Transverse colon (tissue), 4 donors: ENCODE measurements at regions not wholly inside any gene's neighbourhood (a gene's known extent, or its start where the extent isn't known, plus 50 kb on each side); places are given as distances from the start of the nearest gene placed in this dataset.

ENCODE experiments used
- DNase-seq: peaks from one replicate; pipeline ENCODE4 v3.0.0-alpha.2; 2019
- H3K27ac ChIP-seq, 4 donors: fragments of 200-600 bp; sonication (generic); 2 replicates each; pipeline ENCODE4 v1.5.1; 2016 to 2018; ENCODE audit warnings: inconsistent platforms in 4 of 4
- H3K27me3 ChIP-seq: fragments of 200-600 bp; sonication (generic); 2 replicates; pipeline ENCODE4 v1.5.1; 2017; ENCODE audit warnings: inconsistent platforms
- H3K36me3 ChIP-seq, 4 donors: fragments of 200-600 bp; sonication (generic); 2 replicates each; pipeline ENCODE4 v1.5.1; 2017 to 2019; ENCODE audit warnings: inconsistent platforms in 4 of 4
- H3K4me1 ChIP-seq, 4 donors: fragments of 200-600 bp; sonication (generic); 2 replicates each; pipeline ENCODE4 v1.5.1; 2017 to 2020; ENCODE audit warnings: inconsistent platforms in 4 of 4
- H3K4me3 ChIP-seq, 4 donors: fragments of 200-600 bp; sonication (generic); 1 replicate in 1 of 4; 2 replicates in 3 of 4; pipeline versions ENCODE4 v1.5.1 to v1.6.1; 2017 to 2019; ENCODE audit warnings: inconsistent platforms in 4 of 4
- H3K9me3 ChIP-seq, 2 donors: fragments of 200-600 bp; sonication (generic); 2 replicates each; pipeline ENCODE4 v1.5.1; 2017 to 2019; ENCODE audit warnings: inconsistent platforms in 2 of 2
- EP300 ChIP-seq: sonication (generic); formaldehyde crosslinking; IDR thresholded peaks from one replicate; pipeline ENCODE4 v1.6.1; 2017; ENCODE audit warnings: antibody characterized with exemption, low read depth
- POLR2A ChIP-seq: fragments of 450-650 bp; IDR thresholded peaks from one replicate; pipeline ENCODE4 v1.6.1; 2016; ENCODE audit warnings: antibody characterized with exemption, mild to moderate bottlenecking, moderate library complexity
- POLR2AphosphoS5 ChIP-seq, 3 donors: sonication (generic); formaldehyde crosslinking; IDR thresholded peaks; one replicate each; pipeline ENCODE4 v1.6.1; 2016; ENCODE audit warnings: antibody characterized with exemption in 3 of 3
- WGBS, 2 donors: methylation state at CpG; one replicate each; pipeline ENCODE4 v1.1.5; 2018; ENCODE audit warnings: low coverage in 1 of 2; 5-methylcytosine and 5-hydroxymethylcytosine counted together
- in situ Hi-C, 4 donors: fragments of 200-750 bp; cut with MboI; loops; one replicate each; pipeline versions ENCODE4 v1.15.0 to v1.15.1; 2017; ENCODE audit warnings: low sequenced_read_pairs in 3 of 4, low pct_ligation_motif_present in 1 of 4, low pct_unique_long_range_greater_than_20kb in 1 of 4
- intact Hi-C: fragments of 100-400 bp; cut with DNase I; formaldehyde crosslinking; loops from one replicate; pipeline ENCODE4 v1.15.1; 2023; ENCODE audit warnings: low total_unique reads
- TF ChIP-seq, protein P1 (sequence below), 5 experiments: fragments of 200-600 bp in 3 of 5; fragments of 450-650 bp in 2 of 5; sonication (generic) in 3 of 5; IDR thresholded peaks; 1 replicate in 2 of 5; 2 replicates in 3 of 5; pipeline ENCODE4 v1.5.1; 2016 to 2017; ENCODE audit warnings: antibody characterized with exemption in 5 of 5, inconsistent platforms in 3 of 5, mild to moderate bottlenecking in 2 of 5, moderate library complexity in 1 of 5

- no peaks in the 10 kb centered on the region for H3K9me3 ChIP-seq
- no peak for DNase-seq
- WGBS, 2 donors: 94% methylated on average over 15 of the region's 15 CpGs; no CpG with 5 or more reads in 1 of the 2 donors
- TF ChIP-seq POLR2A (no peak), POLR2AphosphoS5 (IDR thresholded peaks at IDR 0.05) (no peak), EP300 (no peak)
- TF ChIP-seq, protein P1, sequence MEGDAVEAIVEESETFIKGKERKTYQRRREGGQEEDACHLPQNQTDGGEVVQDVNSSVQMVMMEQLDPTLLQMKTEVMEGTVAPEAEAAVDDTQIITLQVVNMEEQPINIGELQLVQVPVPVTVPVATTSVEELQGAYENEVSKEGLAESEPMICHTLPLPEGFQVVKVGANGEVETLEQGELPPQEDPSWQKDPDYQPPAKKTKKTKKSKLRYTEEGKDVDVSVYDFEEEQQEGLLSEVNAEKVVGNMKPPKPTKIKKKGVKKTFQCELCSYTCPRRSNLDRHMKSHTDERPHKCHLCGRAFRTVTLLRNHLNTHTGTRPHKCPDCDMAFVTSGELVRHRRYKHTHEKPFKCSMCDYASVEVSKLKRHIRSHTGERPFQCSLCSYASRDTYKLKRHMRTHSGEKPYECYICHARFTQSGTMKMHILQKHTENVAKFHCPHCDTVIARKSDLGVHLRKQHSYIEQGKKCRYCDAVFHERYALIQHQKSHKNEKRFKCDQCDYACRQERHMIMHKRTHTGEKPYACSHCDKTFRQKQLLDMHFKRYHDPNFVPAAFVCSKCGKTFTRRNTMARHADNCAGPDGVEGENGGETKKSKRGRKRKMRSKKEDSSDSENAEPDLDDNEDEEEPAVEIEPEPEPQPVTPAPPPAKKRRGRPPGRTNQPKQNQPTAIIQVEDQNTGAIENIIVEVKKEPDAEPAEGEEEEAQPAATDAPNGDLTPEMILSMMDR (IDR thresholded peaks at IDR 0.05): no peak
- H3K4me1 ChIP-seq: no peaks in the 10 kb centered on the region
- H3K36me3 ChIP-seq: no peaks in the 10 kb centered on the region
- intact Hi-C loops (no loop called here), in situ Hi-C loops (no loop called here)
- no peaks in the 10 kb centered on the region for H3K27me3 ChIP-seq
- no peak overlapping the region for H3K27ac ChIP-seq
- H3K4me3 ChIP-seq: no peak overlapping the region
Measured at GRCh38 chr3:164814106-164814505, 264.2 kb downstream of the SI start.

DNA sequence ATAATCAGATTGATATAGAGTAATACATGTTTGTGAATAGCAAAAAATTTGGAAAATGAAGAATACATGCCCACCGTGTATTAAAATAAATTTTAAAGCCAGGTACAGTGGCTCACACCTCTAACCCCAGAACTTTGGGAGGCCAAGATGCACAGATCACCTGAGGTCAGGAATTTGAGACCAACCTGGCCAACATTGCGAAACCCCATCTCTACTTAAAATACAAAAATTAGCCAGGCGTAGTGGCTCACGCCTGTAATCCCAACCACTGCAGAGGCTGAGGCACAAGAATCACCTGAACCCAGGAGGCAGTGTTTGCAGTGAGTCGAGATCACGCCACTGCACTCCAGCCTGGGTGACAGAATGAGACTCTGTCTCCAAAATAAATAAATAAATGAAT lies 266.3 kb downstream of the SI start:
- in situ Hi-C loops (no loop called here), intact Hi-C loops (no loop called here)
- H3K27me3 ChIP-seq: no peaks in the 10 kb centered on the region
- H3K27ac ChIP-seq: no peak overlapping the region
- no peaks in the 10 kb centered on the region for H3K9me3 ChIP-seq
- DNase-seq: no peak
- no peaks in the 10 kb centered on the region for H3K36me3 ChIP-seq
- no peak for TF ChIP-seq EP300
- TF ChIP-seq, protein P1 (IDR thresholded peaks at IDR 0.05): no peak
- no peak for TF ChIP-seq POLR2AphosphoS5 (IDR thresholded peaks at IDR 0.05)
- no peak for TF ChIP-seq POLR2A
- H3K4me3 ChIP-seq: no peak overlapping the region
- no peaks in the 10 kb centered on the region for H3K4me1 ChIP-seq
- 80 to 83% methylated on average over 5 to 6 of the region's 6 CpGs for WGBS, 2 donors

DNA sequence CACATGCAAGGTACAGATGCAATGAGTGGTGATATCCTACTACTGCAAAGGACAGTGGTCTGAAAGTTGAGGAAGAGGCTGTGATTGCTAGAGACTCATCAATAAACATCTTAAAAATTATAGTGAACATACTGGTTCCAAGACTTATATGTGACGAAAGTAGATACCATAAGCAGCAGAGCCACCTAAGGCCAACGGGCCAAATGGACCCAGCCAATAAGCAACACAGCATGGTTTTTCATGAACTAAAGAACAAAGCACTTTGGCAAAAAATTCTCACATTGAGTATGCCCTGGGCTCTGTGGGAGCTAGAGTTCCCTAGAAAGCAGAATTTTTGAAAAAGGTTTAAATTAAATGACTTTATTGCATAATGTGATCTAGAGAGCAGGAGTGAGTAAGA lies 272.1 kb downstream of the SI start:
- DNase-seq: no peak
- no peaks in the 10 kb centered on the region for H3K4me1 ChIP-seq
- H3K9me3 ChIP-seq: no peaks in the 10 kb centered on the region
- TF ChIP-seq EP300 (no peak), POLR2A (no peak), POLR2AphosphoS5 (IDR thresholded peaks at IDR 0.05) (no peak)
- TF ChIP-seq, protein P1 (IDR thresholded peaks at IDR 0.05): no peak
- intact Hi-C loops (loop anchor here (5.0 kb wide), 1 partner anchor 1009 kb away; no protein-coding TSS in a partner anchor), in situ Hi-C loops (no loop called here)
- H3K27me3 ChIP-seq: no peaks in the 10 kb centered on the region
- H3K27ac ChIP-seq: no peak overlapping the region
- no peak overlapping the region for H3K4me3 ChIP-seq
- no peaks in the 10 kb centered on the region for H3K36me3 ChIP-seq
- 73 to 80% methylated on average over 2 of the region's 2 CpGs for WGBS, 2 donors

DNA sequence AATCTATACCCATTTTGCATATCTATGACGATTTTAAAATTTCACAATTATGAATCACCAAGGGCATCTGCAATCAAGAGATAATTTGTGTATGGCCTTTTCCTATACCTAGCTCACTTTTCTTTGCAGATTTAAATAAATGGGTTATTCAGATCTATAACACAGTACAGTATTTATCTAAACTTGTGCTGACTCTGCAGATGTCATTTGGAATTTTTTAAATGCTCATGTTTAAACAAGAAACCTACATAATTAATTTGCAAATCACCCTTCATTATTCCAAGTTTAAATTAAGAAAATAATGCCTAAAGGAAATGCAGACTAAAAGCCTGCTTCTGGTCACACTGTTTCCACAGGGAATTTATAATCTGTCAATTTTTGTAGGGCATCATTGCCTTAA lies 284.2 kb downstream of the SI start:
- in situ Hi-C loops: no loop called here
- intact Hi-C loops: no loop called here
- 78 to 80% methylated on average over 1 of the region's 1 CpG for WGBS, 2 donors
- no peak for DNase-seq
- Histone ChIP-seq H3K4me3 (no peak overlapping the region), H3K9me3 (no peaks in the 10 kb centered on the region), H3K4me1 (no peaks in the 10 kb centered on the region), H3K27me3 (no peaks in the 10 kb centered on the region), H3K27ac (no peak overlapping the region), H3K36me3 (no peaks in the 10 kb centered on the region)
- TF ChIP-seq, protein P1 (IDR thresholded peaks at IDR 0.05): no peak
- TF ChIP-seq POLR2A (no peak), POLR2AphosphoS5 (IDR thresholded peaks at IDR 0.05) (no peak), EP300 (no peak)
